ENCODE measurements at regions not wholly inside any gene's neighbourhood (a gene's known extent, or its start where the extent isn't known, plus 50 kb on each side); places are given as distances from the start of the nearest gene placed in this dataset.

DNA sequence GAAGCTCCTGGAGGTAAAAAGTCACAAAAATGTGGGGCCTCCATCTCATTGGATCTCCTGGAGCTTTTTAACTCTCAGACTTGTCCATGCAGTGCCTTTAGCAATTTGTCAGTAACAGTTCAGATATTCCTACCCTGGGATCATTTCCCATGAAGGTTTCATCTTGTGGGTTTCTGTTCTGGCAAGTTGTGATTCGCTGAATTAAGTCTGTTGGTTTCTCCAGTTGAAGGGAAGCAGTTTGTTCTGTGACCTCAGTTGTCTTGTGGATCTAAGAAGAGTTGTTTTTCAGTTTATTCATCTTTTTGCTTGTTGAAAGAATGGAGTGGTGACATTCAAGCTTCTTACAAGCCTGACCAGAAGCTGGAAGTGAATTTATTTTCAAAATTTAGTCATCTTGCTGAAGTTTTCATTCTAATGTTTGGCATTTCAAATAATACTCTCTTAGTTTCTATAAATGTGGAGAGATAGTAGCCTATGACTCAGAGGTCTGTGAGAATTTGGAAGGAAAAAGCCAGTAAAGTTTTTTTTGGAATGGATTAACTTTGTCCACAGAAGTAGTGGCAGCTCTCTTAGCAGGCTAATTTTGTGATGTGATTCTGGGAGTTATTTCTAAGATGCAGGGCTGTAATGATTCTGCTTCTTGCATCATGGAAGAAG is 120.1 kb upstream of the CSNK1A1L start:
- no peak for DNase-seq (ENCODE audit: low read depth)
- no peak overlapping the region for H3K4me3 ChIP-seq (ENCODE audit: low read depth, low read length)
- TF ChIP-seq MYC (IDR thresholded peaks at IDR 0.05; ENCODE audit: low read depth, low read length) (no peak), POLR2A (IDR thresholded peaks at IDR 0.05; ENCODE audit: extremely low read depth, insufficient read length) (no peak)
- TF ChIP-seq, protein P1, sequence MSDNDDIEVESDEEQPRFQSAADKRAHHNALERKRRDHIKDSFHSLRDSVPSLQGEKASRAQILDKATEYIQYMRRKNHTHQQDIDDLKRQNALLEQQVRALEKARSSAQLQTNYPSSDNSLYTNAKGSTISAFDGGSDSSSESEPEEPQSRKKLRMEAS (IDR thresholded peaks at IDR 0.05; ENCODE audit: low read depth, low read length) = no peak
- TF ChIP-seq, protein P2, sequence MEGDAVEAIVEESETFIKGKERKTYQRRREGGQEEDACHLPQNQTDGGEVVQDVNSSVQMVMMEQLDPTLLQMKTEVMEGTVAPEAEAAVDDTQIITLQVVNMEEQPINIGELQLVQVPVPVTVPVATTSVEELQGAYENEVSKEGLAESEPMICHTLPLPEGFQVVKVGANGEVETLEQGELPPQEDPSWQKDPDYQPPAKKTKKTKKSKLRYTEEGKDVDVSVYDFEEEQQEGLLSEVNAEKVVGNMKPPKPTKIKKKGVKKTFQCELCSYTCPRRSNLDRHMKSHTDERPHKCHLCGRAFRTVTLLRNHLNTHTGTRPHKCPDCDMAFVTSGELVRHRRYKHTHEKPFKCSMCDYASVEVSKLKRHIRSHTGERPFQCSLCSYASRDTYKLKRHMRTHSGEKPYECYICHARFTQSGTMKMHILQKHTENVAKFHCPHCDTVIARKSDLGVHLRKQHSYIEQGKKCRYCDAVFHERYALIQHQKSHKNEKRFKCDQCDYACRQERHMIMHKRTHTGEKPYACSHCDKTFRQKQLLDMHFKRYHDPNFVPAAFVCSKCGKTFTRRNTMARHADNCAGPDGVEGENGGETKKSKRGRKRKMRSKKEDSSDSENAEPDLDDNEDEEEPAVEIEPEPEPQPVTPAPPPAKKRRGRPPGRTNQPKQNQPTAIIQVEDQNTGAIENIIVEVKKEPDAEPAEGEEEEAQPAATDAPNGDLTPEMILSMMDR (IDR thresholded peaks at IDR 0.05; ENCODE audit: low read depth, low read length) = no peak

- DNase-seq (ENCODE audit: low read depth) = no peak
- TF ChIP-seq, protein P1 (IDR thresholded peaks at IDR 0.05; ENCODE audit: low read depth, low read length) = no peak
- no peak for TF ChIP-seq MYC (IDR thresholded peaks at IDR 0.05; ENCODE audit: low read depth, low read length)
- TF ChIP-seq, protein P2 (IDR thresholded peaks at IDR 0.05; ENCODE audit: low read depth, low read length) = no peak
- no peak for TF ChIP-seq POLR2A (IDR thresholded peaks at IDR 0.05; ENCODE audit: extremely low read depth, insufficient read length)
- H3K4me3 ChIP-seq (ENCODE audit: low read depth, low read length) = no peak overlapping the region
Observed at GRCh38 chr13:37216331-37216730, 110.9 kb upstream of the CSNK1A1L start.

DNA sequence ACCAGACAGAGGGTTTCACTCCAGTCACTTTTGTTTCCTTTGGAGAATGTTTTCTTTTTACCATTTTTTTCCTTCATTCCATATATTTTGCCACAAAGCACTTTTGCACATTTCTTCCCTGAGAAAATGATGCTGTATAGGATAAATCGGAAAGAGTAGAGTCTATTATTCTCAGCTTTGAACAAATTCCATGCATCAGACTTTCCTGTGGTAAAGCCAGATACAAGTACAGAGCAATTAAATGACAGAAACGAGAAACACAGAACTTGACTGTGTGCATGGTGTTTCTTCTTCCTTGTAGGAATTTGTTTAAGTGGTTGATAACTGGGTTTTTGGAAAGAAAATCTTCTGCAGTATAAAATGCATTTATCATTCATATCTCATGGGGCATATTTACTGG is 107.4 kb upstream of the CSNK1A1L start:
- H3K4me3 ChIP-seq (ENCODE audit: low read depth, low read length) = no peak overlapping the region
- no peak for DNase-seq (ENCODE audit: low read depth)
- TF ChIP-seq MYC (IDR thresholded peaks at IDR 0.05; ENCODE audit: low read depth, low read length) = no peak
- TF ChIP-seq POLR2A (IDR thresholded peaks at IDR 0.05; ENCODE audit: extremely low read depth, insufficient read length) = no peak

GRCh38 chr13:37211487-37211886 is 106.0 kb upstream of the CSNK1A1L start:
- no peak overlapping the region for H3K4me3 ChIP-seq (ENCODE audit: low read depth, low read length)
- DNase-seq (ENCODE audit: low read depth) = no peak
- TF ChIP-seq MYC (IDR thresholded peaks at IDR 0.05; ENCODE audit: low read depth, low read length) = no peak
- TF ChIP-seq POLR2A (IDR thresholded peaks at IDR 0.05; ENCODE audit: extremely low read depth, insufficient read length) = no peak
- TF ChIP-seq, protein P1 (IDR thresholded peaks at IDR 0.05; ENCODE audit: low read depth, low read length) = no peak
- TF ChIP-seq, protein P2 (IDR thresholded peaks at IDR 0.05; ENCODE audit: low read depth, low read length) = no peak

- TF ChIP-seq, protein P2 (IDR thresholded peaks at IDR 0.05; ENCODE audit: low read depth, low read length) = no peak
- TF ChIP-seq POLR2A (IDR thresholded peaks at IDR 0.05; ENCODE audit: extremely low read depth, insufficient read length) (no peak), MYC (IDR thresholded peaks at IDR 0.05; ENCODE audit: low read depth, low read length) (no peak)
- TF ChIP-seq, protein P1 (IDR thresholded peaks at IDR 0.05; ENCODE audit: low read depth, low read length) = no peak
- peak; percentile 7 for DNase-seq (ENCODE audit: low read depth)
- H3K4me3 ChIP-seq (ENCODE audit: low read depth, low read length) = no peak overlapping the region
Observed at GRCh38 chr13:37209621-37210580, 104.4 kb upstream of the CSNK1A1L start.

All from NB4 (cell line).